ENCODE measurements at regions not wholly inside any gene's neighbourhood (a gene's known extent, or its start where the extent isn't known, plus 50 kb on each side); places are given as distances from the start of the nearest gene placed in this dataset.

GRCh38 chr18:76252880-76253279 lies 242.2 kb downstream of the ZNF516 start:
- no peak for DNase-seq

GRCh38 chr18:76252139-76252538 lies 242.9 kb downstream of the ZNF516 start:
- no peak for DNase-seq

GRCh38 chr18:76251691-76252090 lies 243.4 kb downstream of the ZNF516 start:
- DNase-seq, result no peak

GRCh38 chr18:76246590-76246989 lies 248.5 kb downstream of the ZNF516 start:
- no peak for DNase-seq

- DNase-seq, result no peak
Measured at GRCh38 chr18:76234676-76235060, 260.4 kb downstream of the ZNF516 start.

- DNase-seq, result no peak
Measured at GRCh38 chr18:76233876-76234675, 261.0 kb downstream of the ZNF516 start.

GRCh38 chr18:76233406-76233805 lies 261.6 kb downstream of the ZNF516 start:
- DNase-seq, result no peak

- no peak for DNase-seq
Measured at GRCh38 chr18:76232779-76233178, 262.3 kb downstream of the ZNF516 start.

GRCh38 chr18:76232010-76232409 lies 263.0 kb downstream of the ZNF516 start:
- DNase-seq, result no peak

- no peak for DNase-seq
Measured at GRCh38 chr18:76231402-76231801, 263.6 kb downstream of the ZNF516 start.

- DNase-seq, result no peak
Measured at GRCh38 chr18:76230791-76231190, 264.3 kb downstream of the ZNF516 start.

GRCh38 chr18:76228716-76229115 lies 266.3 kb downstream of the ZNF516 start:
- DNase-seq, result no peak

- no peak for DNase-seq
Measured at GRCh38 chr18:76227759-76228158, 267.3 kb downstream of the ZNF516 start.

GRCh38 chr18:76223403-76223802 lies 271.6 kb downstream of the ZNF516 start:
- DNase-seq, result no peak

- no peak for DNase-seq
Measured at GRCh38 chr18:76219023-76219422, 276.0 kb downstream of the ZNF516 start.

GRCh38 chr18:76216096-76216495 lies 278.9 kb downstream of the ZNF516 start:
- no peak for DNase-seq

- DNase-seq, result no peak
Measured at GRCh38 chr18:76213991-76214390, 281.1 kb downstream of the ZNF516 start.

- DNase-seq, result no peak
Measured at GRCh38 chr18:76212960-76213359, 282.1 kb downstream of the ZNF516 start.

- no peak for DNase-seq
Measured at GRCh38 chr18:76209597-76209996, 285.4 kb downstream of the ZNF516 start.

GRCh38 chr18:76208678-76209306 lies 286.2 kb downstream of the ZNF516 start:
- DNase-seq, result no peak

GRCh38 chr18:76205906-76206305 lies 289.1 kb downstream of the ZNF516 start:
- no peak for DNase-seq

GRCh38 chr18:76203552-76203951 lies 291.5 kb downstream of the ZNF516 start:
- DNase-seq, result no peak

GRCh38 chr18:76202322-76202721 lies 292.7 kb downstream of the ZNF516 start:
- no peak for DNase-seq

- no peak for DNase-seq
Measured at GRCh38 chr18:76195601-76196000, 299.4 kb downstream of the ZNF516 start.

GRCh38 chr18:76188097-76188496 lies 306.9 kb downstream of the ZNF516 start:
- no peak for DNase-seq

Data from CD4-positive, alpha-beta T cell treated with Interferon gamma for 1 hour (primary cell).